ENCODE measurements at regions not wholly inside any gene's neighbourhood (a gene's known extent, or its start where the extent isn't known, plus 50 kb on each side); places are given as distances from the start of the nearest gene placed in this dataset.
"Not testable (repeated sequence)": the region's sequence is repeated elsewhere in the genome, so short reads cannot be mapped to it uniquely, and the experiment has no call there.

GRCh38 chr10:16009785-16010184 lies 149.5 kb upstream of the MINDY3 start:
- H3K27me3 ChIP-seq: no peaks in the 10 kb centered on the region
- no peak overlapping the region for H3K27ac ChIP-seq
- in situ Hi-C loops (cut with MboI; ENCODE audit: low pct_ligation_motif_present in 1 of 4, low pct_unique_long_range_greater_than_20kb in 1 of 4, low sequenced_read_pairs in 3 of 4): no loop called here
- no peak for DNase-seq
- WGBS, 2 donors (ENCODE audit: low coverage in 1 of 2): 42 to 61% methylated on average over 3 to 6 of the region's 6 CpGs
- no peak overlapping the region for H3K4me3 ChIP-seq
- no peak for TF ChIP-seq EP300 (IDR thresholded peaks at IDR 0.05; ENCODE audit: low read depth)
- TF ChIP-seq POLR2A (IDR thresholded peaks at IDR 0.05): no peak
- no peaks in the 10 kb centered on the region for H3K36me3 ChIP-seq
- intact Hi-C loops (cut with DNase I; ENCODE audit: low total_unique reads): no loop called here
- H3K9me3 ChIP-seq: no peaks in the 10 kb centered on the region
- no peaks in the 10 kb centered on the region for H3K4me1 ChIP-seq

GRCh38 chr10:16011548-16011947 lies 151.2 kb upstream of the MINDY3 start:
- Histone ChIP-seq H3K4me3 (no peak overlapping the region), H3K27me3 (no peaks in the 10 kb centered on the region), H3K36me3 (no peaks in the 10 kb centered on the region), H3K4me1 (no peaks in the 10 kb centered on the region), H3K27ac (no peak overlapping the region), H3K9me3 (no peaks in the 10 kb centered on the region)
- DNase-seq: no peak
- TF ChIP-seq POLR2A (IDR thresholded peaks at IDR 0.05) (no peak), EP300 (IDR thresholded peaks at IDR 0.05; ENCODE audit: low read depth) (no peak), POLR2AphosphoS5 (IDR thresholded peaks at IDR 0.05) (no peak)
- TF ChIP-seq, protein P1, sequence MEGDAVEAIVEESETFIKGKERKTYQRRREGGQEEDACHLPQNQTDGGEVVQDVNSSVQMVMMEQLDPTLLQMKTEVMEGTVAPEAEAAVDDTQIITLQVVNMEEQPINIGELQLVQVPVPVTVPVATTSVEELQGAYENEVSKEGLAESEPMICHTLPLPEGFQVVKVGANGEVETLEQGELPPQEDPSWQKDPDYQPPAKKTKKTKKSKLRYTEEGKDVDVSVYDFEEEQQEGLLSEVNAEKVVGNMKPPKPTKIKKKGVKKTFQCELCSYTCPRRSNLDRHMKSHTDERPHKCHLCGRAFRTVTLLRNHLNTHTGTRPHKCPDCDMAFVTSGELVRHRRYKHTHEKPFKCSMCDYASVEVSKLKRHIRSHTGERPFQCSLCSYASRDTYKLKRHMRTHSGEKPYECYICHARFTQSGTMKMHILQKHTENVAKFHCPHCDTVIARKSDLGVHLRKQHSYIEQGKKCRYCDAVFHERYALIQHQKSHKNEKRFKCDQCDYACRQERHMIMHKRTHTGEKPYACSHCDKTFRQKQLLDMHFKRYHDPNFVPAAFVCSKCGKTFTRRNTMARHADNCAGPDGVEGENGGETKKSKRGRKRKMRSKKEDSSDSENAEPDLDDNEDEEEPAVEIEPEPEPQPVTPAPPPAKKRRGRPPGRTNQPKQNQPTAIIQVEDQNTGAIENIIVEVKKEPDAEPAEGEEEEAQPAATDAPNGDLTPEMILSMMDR (IDR thresholded peaks at IDR 0.05): no peak
- in situ Hi-C loops (cut with MboI; ENCODE audit: low pct_ligation_motif_present in 1 of 4, low pct_unique_long_range_greater_than_20kb in 1 of 4, low sequenced_read_pairs in 3 of 4): no loop called here
- intact Hi-C loops (cut with DNase I; ENCODE audit: low total_unique reads): no loop called here

DNA sequence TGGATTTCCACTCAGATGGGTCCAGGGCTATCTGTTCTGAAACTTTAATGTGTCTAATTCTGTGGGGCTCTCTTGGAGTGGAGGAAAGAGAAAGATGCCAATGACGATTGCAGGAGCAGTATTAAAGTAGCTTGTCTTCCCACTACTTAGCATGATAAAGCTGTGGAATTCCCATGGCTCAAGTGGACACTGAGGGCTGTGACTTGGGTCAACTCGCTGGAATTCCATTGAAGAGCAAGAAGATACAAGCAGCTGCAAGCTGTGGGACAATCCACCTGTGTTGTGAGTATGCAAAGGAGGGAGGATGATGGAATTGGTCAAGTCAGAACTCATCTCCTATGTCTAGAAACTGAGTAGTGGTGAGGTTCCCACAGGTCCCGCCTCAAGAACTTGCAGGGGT lies 154.2 kb upstream of the MINDY3 start:
- Histone ChIP-seq H3K27me3 (no peaks in the 10 kb centered on the region), H3K9me3 (no peaks in the 10 kb centered on the region), H3K4me1 (no peaks in the 10 kb centered on the region), H3K4me3 (no peak overlapping the region), H3K27ac (no peak overlapping the region), H3K36me3 (no peaks in the 10 kb centered on the region)
- whole genome bisulfite sequencing, 2 donors (ENCODE audit: low coverage in 1 of 2): 67% methylated on average over 3 of the region's 3 CpGs; no CpG with 5 or more reads in 1 of the 2 donors
- intact Hi-C loops (cut with DNase I; ENCODE audit: low total_unique reads): no loop called here
- no peak for DNase-seq
- no peak for TF ChIP-seq POLR2AphosphoS5 (IDR thresholded peaks at IDR 0.05)
- no peak for TF ChIP-seq POLR2A (IDR thresholded peaks at IDR 0.05)
- TF ChIP-seq EP300 (IDR thresholded peaks at IDR 0.05; ENCODE audit: low read depth): no peak
- TF ChIP-seq, protein P1 (IDR thresholded peaks at IDR 0.05): no peak
- in situ Hi-C loops (cut with MboI; ENCODE audit: low pct_ligation_motif_present in 1 of 4, low pct_unique_long_range_greater_than_20kb in 1 of 4, low sequenced_read_pairs in 3 of 4): no loop called here

DNA sequence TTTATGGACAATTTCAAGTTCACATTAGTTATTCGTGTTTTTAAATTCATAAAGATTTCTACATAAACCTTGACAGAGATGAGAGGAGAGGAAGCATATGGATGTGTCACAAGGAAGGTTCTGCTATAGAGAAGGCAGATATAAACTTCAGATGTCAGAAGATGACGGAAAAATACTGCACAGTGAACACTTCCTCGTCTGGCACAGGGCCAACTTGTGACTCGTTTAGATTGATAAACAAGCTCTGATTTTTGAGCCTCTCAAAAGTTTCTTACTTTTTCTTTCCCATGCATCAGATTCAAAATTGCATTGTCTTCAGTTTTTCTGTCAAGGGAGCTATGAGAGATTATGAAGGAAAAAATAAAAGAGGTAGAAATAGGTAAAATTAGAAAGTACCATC lies 156.4 kb upstream of the MINDY3 start:
- Histone ChIP-seq H3K9me3 (no peaks in the 10 kb centered on the region), H3K36me3 (no peaks in the 10 kb centered on the region), H3K27ac (no peak overlapping the region), H3K4me1 (no peaks in the 10 kb centered on the region), H3K4me3 (no peak overlapping the region), H3K27me3 (no peaks in the 10 kb centered on the region)
- WGBS, 2 donors (ENCODE audit: low coverage in 1 of 2): 50 to 69% methylated on average over 4 of the region's 4 CpGs
- DNase-seq: no peak
- intact Hi-C loops (cut with DNase I; ENCODE audit: low total_unique reads) (no loop called here), in situ Hi-C loops (cut with MboI; ENCODE audit: low pct_ligation_motif_present in 1 of 4, low pct_unique_long_range_greater_than_20kb in 1 of 4, low sequenced_read_pairs in 3 of 4) (no loop called here)
- TF ChIP-seq EP300 (IDR thresholded peaks at IDR 0.05; ENCODE audit: low read depth) (no peak), POLR2AphosphoS5 (IDR thresholded peaks at IDR 0.05) (no peak)

DNA sequence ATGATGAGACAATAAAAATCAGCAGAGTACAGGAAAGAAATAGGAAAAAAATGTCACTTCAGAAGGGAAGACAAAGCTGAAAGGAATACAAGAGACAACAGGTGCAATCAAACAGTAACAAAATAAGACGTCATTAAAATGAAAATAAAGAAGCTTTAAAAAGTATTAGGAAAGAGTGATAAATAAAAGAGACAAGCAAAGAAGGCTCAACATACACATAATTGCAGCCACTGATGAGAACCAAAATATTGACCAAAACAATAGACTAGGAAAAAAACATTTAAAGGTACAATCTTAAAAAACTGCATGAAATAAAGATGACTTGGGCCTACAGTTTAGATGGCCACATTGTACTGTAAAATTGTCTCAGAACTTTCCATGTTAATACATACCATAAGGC lies 160.5 kb upstream of the MINDY3 start:
- Histone ChIP-seq H3K9me3 (no peaks in the 10 kb centered on the region), H3K36me3 (no peaks in the 10 kb centered on the region), H3K4me3 (no peak overlapping the region), H3K27me3 (no peaks in the 10 kb centered on the region), H3K4me1 (no peaks in the 10 kb centered on the region), H3K27ac (no peak overlapping the region)
- intact Hi-C loops (cut with DNase I; ENCODE audit: low total_unique reads): loop anchor here (1.0 kb wide), 1 partner anchor 32 kb away; no protein-coding TSS in a partner anchor
- no peak for DNase-seq
- no peak for TF ChIP-seq EP300 (IDR thresholded peaks at IDR 0.05; ENCODE audit: low read depth)
- no peak for TF ChIP-seq POLR2AphosphoS5 (IDR thresholded peaks at IDR 0.05)
- no peak for TF ChIP-seq POLR2A (IDR thresholded peaks at IDR 0.05)
- TF ChIP-seq, protein P1 (IDR thresholded peaks at IDR 0.05): no peak
- 44 to 89% methylated on average over 1 of the region's 1 CpG for whole genome bisulfite sequencing, 2 donors (ENCODE audit: low coverage in 1 of 2)
- in situ Hi-C loops (cut with MboI; ENCODE audit: low pct_ligation_motif_present in 1 of 4, low pct_unique_long_range_greater_than_20kb in 1 of 4, low sequenced_read_pairs in 3 of 4): no loop called here

GRCh38 chr10:16026832-16027231 lies 166.5 kb upstream of the MINDY3 start:
- H3K36me3 ChIP-seq; H3K4me1 ChIP-seq; H3K4me3 ChIP-seq; intact Hi-C loops (cut with DNase I; ENCODE audit: low total_unique reads); in situ Hi-C loops (cut with MboI; ENCODE audit: low pct_ligation_motif_present in 1 of 4, low pct_unique_long_range_greater_than_20kb in 1 of 4, low sequenced_read_pairs in 3 of 4); DNase-seq; H3K9me3 ChIP-seq; H3K27me3 ChIP-seq; H3K27ac ChIP-seq: not testable (repeated sequence)
- WGBS, 2 donors (ENCODE audit: low coverage in 1 of 2): 80 to 81% methylated on average over 2 to 14 of the region's 14 CpGs
